ENCODE measurements at regions not wholly inside any gene's neighbourhood (a gene's known extent, or its start where the extent isn't known, plus 50 kb on each side); places are given as distances from the start of the nearest gene placed in this dataset.

DNA sequence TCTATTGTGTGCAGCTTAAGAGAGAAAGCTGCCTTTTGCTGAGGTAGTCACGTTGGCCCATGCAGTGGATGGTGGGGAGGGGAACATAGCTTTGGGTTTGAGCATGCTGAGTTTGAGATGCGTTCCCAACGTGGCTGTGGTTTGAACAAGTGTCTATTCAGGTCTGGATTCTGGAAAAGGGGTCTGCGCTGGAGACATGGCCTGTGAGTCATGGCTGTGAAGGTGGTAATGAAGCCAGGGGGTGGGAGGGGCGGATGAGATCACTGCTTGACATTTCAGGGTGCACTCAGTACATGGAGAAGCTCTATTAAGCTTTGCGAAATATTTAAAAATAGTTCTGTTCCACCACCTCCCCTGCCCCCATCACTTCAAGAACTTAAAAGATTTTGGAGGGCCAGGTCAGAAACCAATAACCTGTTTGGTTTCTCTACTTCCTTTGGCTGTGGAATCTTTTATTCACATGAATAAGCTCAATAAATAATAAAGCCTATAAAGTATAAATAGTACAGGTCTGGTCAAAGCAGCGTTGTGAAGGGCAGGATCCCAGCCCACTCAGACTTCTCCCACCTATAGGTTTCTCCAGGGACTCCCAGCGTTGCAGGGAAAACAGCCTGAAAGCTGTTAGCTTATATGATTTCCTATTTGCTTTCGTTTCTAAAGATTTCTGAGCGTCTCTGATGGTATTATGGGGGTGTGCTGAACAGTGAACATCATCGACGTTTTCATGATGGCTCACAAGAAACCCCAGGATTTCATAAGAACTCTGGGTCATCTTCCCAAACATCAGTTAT, 189.9 kb downstream of the NSG2 start:
- no peak for DNase-seq (ENCODE audit: low spot score)

DNA sequence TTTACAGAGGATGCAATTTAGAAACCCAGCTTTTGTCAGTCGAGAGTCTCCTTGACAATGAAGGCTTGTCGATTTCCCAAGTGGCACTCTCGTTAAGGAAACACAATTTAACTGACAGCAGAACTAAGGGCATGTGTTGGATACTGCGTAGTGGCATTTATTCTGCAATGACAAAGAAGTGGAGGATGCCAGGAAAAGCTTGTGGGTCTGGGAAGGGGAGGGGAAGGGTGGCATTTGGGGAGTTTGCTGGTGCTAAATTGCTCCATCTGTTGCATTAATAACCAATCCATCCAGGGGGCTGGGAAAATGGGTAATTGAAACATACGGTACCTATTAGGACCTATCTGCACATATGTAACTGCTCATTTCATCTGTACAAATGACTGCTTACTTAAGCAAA, 190.6 kb downstream of the NSG2 start:
- DNase-seq (ENCODE audit: low spot score): no peak

DNA sequence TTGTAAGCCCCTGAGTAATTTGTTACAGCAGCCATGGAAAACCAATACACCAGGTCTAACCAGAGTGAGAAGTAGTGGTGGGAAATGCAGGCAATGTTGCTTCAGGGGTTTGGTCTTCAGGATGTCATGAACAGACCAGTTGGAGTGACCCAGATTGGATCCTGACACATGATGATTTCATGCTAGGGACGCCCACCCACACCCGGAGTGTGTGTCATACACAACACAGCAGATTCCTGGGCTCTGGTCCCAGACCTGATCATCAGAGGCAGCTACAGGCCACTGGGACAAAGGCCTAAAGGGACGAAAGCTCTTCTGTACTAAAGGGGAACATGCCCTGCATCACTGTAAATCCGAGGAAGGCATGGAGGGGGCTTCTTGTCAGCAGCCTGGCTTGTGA, 194.2 kb downstream of the NSG2 start:
- no peak for DNase-seq (ENCODE audit: low spot score)

DNA sequence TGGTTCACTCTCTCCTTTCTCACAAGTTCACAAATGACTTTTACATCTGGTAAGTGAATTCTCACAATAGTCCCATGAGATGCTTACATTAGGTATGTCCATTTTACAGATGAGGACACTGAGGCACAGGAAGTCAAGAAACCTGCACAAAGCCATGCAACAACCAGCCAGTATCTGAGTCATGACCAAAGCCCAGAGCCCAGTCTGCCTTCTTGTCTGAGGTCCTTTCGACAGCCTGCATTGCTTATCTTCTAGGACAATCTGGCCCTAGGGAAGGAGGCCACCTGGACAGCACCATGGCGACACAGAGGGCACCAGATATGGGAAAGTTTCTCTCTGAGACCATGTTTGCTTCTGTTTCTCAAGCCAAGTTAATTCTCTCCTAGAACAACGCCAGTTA, 197.1 kb downstream of the NSG2 start:
- DNase-seq (ENCODE audit: low spot score): no peak

DNA sequence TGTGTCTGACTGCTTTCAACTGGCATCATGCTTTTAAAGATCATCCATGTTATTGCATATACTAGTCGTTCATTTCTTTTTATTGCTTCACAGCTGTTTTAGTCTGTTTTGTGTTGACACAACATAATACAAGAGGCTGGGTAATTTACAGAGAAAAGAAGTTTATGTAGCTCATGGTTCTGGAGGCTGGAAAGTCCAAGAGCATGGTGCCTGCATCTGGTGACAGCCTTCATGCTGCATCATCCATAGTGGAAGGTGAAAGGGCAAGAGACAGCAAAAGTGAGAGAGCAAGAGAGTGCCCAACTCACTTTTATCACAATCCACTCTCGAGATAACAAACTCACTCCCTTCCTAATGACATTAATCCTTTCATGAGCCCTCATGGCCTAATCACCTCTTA, 198.4 kb downstream of the NSG2 start:
- no peak for DNase-seq (ENCODE audit: low spot score)

DNA sequence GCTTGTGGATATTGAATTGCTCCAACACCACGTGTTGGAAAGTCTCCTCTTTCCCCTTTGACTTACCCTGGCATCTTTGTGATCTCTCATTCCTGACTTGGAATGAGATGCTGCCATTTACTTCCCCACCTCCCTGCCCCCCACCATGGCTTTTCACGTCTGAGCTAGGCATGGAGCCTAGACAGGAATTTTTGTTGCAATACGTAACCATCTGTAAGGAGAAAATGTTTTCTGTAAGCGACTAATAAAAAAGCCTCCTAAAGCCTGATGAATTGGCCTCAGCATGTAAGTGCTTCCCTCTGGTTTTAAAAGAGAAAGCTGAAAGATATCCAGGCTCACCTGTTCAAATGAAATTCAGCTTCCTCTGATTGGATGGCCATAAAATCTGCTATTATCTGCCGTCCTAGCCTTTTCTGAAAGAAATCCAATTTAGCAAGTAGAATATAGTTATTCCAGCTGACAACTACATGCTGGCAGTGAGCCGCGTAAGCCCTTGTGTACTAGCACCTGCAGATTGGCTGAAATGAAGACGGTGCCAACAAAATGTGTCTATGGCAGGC, 200.1 kb downstream of the NSG2 start:
- DNase-seq (ENCODE audit: low spot score): no peak

DNA sequence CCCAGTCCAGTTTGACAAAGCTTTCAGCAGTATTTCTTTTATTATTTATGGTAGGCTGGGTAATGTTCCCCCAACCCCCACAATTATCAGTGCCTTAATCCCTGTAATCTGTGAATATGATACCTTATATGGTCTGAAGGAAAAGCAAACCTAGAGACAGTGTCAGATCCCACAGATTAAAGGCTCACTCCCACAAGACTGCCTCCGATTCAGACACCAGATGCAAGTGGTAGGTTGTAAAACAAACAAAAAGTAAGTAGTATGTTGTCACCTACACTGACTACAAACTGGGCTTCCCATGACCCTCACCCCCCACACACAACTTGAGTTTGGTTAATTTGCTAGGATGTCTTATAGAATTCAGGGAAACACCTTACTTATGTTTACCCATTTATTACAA, 201.2 kb downstream of the NSG2 start:
- no peak for DNase-seq (ENCODE audit: low spot score)

DNA sequence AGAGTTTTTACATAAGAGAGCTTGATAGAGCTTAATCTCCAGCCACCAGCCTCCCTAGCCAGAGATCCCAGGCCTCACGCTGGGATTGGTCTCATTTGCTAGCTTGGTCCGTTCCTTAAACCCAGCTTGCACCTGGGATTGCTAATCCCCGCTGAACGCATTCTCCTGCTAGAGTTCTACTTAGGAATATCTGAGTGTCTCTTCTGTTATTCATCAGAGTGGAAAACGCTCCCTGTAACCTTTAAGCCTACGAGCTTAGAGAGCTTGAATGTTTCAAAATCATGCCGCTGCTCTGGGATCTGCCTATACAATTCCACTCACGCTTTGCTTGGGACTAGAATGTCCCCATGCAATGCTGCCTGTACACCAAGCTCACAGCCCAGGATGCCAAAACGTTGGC, 201.8 kb downstream of the NSG2 start:
- no peak for DNase-seq (ENCODE audit: low spot score)

DNA sequence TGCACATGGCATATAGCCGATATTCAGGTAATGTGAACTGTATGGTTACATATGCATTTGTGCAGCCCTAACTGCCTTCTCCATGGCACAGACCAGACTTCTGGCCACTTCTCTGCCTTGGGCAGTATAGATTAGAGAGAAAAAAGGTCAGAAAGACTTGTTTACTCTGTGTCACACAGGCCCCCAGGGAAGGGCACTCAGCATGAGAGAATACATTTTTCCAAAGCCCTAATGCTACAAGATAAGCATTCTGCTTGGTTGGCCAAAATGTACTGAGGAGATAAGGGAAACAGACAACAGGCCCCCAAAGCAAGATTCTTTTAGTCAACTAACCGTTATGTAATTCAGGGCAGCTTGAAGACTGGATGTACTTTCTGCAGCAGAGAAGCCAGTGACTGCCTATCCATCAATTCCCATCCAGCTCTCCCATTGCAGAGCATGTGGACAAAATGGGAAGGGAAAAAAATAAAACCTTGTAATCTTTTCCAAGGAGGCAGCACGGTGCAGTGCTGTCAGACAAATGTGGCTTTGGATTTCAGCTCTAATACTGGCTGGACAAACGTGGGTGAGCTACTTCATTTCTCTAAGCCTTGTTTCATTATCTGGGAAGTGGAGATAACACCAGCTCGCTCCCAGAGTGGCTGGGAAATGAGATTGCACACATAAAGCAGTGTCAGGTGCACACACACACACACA, 205.9 kb downstream of the NSG2 start:
- DNase-seq (ENCODE audit: low spot score): no peak

DNA sequence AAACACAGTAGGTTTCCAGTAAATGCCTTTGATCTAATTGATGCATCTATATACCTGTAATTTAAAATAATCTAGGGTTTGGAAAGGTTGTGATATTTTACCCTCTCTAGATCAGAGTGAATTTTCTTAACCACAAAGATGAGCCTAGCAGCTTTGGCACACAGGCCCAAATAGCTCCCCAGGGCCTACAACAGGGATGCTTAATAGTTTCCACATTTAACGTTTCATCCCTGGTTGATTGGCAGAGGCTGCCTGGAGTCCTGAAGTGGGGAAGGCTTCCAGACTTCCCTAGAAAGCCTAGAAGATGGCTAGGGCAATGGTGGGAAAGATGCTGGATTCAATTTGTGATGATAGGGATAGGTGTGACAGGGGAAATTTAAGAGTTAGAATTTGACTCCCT, 206.6 kb downstream of the NSG2 start:
- no peak for DNase-seq (ENCODE audit: low spot score)

DNA sequence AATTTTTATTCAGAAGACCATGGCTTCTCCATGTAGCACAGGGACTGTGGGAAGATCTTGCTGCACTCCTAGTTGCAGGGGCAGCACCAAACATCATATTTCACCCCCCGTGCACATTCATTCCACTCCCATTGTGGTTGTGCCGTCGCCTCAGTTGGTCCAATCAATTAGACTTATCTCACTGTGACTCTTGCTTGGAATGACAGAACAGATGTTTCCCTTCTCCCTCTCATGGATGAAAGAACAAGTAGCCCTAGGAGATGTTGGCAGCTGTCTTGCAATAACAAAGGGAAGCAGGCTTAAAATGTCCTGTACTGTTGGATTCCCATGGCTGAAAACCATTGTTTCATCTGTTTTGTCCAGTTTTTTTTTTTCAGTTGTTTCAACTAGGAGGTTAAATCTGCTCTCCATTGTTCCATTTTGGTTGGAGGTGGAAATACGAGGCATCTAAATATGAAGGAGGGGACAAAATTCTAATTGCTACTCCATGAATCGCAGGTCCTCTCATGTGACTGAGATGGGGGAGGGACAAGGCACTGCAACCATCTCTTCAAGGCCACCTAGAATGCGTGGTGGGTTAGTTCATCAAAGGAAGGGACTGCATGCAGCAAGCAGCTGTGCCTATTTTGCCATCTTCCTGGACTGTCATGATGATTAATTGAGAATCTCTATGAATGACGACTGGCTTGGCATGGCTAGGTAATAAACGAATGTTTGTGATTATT, 214.4 kb downstream of the NSG2 start:
- no peak for DNase-seq (ENCODE audit: low spot score)

DNA sequence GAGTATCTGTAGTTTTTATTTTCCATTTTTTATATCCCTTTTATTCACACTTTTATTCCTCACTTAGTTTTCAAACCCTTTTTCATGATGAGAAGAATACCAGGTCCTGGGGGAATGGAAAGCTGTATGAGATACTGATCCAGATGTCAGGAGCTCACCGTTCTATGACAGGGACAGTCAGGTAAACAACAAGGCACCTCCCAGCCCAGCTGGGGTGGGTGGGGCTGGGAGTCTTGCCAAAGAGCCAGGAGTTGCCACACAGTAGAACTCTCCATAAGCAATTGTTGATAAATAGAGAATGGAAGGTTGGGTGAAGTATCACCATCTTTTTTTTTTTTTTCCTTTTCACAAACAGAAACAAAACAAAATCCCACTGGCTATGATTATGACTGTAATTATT, 225.8 kb downstream of the NSG2 start:
- no peak for DNase-seq (ENCODE audit: low spot score)

DNA sequence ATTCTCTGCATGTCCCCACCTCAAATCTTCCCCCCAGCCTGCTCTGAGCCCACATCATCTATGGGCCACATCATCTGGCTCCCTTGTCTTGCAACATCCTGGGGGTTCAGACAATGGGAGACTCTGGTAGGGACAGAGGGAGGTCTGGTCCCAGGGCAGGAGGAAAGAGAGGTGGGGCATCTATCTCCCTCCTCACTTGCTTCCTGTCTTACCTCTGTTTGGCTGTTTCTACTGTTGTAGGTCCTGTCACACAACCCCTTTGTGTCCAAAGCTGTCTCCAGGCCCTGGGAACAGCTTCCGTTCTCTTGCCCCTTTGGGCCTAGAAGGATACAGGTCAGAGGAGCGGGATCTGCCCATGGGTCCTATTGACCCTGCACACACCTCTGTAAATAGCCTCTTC, 227.2 kb downstream of the NSG2 start:
- no peak for DNase-seq (ENCODE audit: low spot score)

DNA sequence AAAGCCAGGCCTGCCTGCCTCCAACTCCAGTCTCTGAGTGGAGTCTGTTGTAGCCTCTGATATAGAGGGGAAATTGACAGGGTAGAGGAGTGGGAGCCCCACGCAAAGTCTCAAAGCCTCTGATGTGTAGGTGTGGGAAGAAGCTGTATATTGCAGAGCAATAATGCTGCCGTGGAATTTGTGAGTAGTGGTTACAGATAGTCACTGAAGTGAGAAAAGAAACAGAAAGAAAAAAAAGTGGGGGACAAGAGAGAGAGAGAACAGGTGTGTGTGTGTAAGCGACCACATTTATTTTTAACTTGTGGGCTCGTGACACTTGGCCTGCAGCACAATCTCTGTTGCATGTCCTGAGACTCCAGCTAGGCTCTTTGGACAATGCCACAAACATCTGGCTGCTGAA, 227.8 kb downstream of the NSG2 start:
- DNase-seq (ENCODE audit: low spot score): no peak

DNA sequence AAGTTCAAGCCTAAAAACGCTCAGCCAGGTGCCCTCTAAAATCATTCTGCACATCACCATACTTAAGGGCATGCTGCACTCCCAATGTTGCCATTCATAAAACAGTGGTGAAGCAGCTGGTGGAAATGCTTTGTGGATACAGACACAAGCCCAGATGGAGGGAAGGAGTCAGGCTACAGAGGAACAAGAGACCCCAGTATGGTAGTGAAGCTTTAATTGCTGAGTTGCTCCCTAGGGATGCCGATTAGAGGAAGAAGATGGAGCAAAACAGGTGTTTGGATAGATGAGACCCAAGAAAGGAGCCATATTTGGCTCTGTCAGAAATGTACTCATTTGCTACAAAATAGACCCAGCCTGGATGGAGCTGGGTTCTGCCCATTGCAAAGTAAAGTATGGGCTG, 230.5 kb downstream of the NSG2 start:
- no peak for DNase-seq (ENCODE audit: low spot score)

DNA sequence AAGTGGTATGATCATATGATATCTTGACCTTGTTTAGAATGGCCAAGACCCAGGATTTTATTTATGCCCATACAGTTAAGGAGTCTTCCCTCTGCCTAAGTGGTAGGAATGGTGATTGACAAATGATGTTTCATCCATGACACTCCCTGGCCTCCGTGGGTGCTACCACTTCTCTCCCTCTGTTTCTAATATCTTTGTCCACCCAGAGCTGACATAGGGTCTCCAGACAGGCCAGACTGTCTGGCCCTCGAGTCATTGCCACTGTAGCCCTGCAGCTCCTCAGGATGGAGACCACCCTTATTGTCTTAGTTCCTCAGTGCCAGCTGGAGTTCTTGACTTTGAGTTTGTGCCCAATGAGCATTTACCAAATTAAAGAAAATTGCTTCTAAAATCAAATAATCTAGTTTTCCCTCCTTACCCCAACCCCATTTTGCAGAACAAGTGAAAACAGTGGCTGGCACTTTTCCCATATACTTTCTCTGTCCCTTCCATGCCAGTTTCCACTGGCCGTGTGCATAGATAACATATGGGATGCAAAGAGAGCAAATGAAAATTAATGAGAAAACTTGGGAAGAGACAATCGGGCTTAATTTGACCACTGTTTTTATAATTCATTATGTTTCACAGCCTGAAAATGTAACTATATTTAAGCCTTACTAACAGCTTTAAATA, 235.7 kb downstream of the NSG2 start:
- DNase-seq (ENCODE audit: low spot score): no peak

DNA sequence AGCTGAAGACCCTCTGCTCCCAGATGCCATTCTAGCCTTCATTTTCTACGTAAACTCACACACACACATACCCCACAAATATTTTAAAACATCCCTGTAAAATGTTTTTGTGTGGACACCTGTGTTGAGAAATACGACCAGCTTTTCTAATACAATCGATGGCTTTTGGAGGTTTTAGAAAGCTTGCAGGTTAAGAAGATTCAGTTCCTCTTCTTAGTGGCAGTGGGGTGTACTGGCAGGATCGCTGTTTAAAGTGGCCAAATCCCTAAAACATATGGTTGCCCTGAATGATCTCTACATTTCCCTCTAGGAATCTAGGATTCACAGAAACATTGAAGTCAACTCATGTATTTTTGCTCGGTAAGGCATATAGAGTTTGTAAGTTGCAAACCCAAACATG, 236.3 kb downstream of the NSG2 start:
- DNase-seq (ENCODE audit: low spot score): no peak

DNA sequence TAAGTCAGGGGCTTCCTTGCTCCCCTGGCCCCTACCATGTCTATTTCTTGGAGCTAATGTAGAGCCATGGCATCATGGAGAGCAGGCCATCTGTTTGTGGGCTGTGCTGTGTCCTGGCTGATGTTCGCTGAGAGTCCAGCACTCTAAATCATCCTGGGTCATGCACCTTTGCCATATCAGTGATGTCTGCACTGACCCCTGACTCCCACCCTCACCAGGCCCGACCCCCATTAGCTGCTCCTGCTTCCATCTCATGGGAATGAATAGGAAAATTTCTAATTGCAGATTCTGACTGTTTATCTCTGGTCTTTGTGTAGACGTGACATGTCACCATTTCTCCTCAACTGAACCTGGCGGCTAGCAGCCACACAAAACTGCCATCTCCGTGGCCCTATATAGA, 236.9 kb downstream of the NSG2 start:
- DNase-seq (ENCODE audit: low spot score): no peak

DNA sequence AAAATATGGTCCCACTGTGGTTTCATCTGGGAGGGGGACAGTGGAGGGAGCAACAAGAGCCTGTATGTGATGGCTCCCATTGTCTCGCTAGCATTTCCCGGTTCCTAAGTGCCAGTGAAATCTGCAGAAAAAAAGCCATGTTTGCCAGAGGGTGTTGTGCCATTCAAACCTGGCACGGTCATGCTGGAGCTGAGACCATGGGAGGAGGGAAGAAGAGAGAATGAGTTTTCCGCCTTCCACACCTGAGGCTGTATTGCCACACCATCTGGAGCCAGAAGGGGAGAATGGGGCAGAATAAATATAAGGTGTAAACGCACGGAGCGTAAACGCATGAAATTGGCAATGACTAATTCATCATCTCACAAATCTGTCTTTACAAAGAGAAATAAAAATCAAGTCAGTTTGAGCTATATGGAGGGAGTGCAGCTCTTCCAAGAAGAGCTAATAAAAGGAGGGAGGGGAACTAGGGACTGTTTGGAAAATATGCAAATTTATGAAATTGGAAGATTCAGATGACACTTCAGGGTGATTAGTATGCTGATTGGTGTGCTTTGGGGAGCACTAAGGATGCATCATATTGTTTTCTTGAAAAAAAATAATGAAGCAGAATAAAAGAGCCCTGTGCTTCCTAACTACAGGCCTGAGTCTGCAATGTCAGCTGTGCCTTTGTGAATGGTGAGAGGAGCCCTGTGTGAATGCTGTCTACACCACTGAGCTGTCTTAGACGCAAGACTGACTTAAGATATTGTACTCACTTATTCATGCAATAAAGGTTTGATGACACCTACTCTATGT, 237.9 kb downstream of the NSG2 start:
- DNase-seq (ENCODE audit: low spot score): no peak

DNA sequence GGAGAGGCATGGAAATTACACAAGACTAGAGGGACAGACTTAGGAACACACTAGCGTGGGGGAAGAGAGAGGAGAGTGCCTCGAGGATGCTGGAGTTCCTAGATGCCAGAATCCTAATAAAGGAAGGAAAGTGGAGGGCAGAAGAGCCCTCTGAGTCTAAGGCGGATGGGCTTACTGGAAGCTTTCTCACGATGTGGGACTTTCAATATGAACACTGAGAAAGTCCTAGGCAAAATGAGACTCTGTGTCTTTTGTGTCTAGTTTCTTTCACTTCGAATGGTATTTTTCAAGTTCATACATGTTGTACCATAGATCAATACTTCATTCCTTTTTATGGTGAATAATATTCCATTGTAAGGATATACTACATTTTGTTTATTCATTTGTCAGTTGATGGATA, 239.4 kb downstream of the NSG2 start:
- DNase-seq (ENCODE audit: low spot score): no peak

DNA sequence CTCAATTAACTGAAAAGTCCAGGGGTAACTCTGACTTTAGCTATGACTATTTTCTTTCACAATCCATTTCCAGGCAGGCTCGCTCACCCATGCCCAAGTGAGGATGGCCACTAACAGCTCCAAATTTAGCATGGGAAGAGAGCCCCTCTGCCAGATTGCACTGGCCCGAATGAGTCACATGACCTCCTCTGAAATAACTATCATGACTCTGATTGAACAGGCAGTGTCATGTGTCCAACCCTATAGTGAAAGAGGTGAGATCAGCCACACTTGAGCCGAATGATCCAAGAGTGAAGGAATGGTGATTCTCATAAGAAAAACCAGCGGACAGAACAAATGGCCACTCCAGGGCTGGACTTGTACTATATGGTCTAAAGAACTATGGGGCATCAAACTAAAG, 242.3 kb downstream of the NSG2 start:
- DNase-seq (ENCODE audit: low spot score): no peak

DNA sequence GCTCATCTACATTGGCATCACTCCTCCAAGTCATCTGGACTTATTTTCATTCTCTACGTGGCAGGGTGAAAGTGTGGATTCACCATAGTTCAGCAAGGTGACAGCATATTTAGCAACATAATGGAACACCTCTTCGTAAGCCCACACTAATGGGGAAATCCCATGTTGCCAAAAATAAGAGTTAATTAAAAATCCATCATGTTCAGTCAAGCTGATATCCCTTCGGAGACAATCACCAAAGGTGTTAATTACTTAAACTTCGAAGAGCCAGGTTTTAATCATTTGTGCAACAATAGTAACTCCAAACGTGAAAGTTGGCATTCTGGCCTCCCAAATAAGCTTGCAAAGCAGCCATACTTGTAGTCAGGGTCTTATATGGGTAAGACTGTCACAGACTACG, 242.9 kb downstream of the NSG2 start:
- no peak for DNase-seq (ENCODE audit: low spot score)

Data from kidney tubule cell (primary cell).